ENCODE measurements at regions not wholly inside any gene's neighbourhood (a gene's known extent, or its start where the extent isn't known, plus 50 kb on each side); places are given as distances from the start of the nearest gene placed in this dataset.

DNA sequence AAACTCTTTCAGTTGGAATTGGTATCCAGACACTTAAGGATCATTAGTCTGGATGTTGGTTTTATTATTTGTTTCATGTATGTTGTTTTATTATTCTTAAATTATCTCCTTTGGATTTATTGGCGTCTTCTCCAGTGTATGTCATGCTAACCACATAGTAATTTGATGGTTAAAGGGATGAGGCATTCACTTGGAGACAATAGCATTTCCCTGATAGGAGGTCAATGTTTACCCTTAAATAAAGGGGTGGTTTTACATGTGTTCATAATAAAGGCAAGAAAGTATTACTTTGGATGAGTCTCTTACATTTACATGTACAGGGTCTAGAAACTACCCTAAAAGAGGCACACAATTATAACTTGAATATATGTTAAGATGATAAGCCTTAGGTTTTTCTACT is 51.2 kb upstream of the RNF144B start:
- Histone ChIP-seq H3K9ac (no peak overlapping the region), H4K20me1 (no peaks in the 10 kb centered on the region), H3K4me2 (no peak overlapping the region), H3K9me3 (no peaks in the 10 kb centered on the region), H3K4me1 (peaks cover 9% of the 10 kb centered on the region), H3K4me3 (no peak overlapping the region), H3K27ac (no peak overlapping the region), H3K36me3 (no peaks in the 10 kb centered on the region), H3K27me3 (no peaks in the 10 kb centered on the region)
- no peak for TF ChIP-seq Cebpa-rat (IDR thresholded peaks at IDR 0.05)

DNA sequence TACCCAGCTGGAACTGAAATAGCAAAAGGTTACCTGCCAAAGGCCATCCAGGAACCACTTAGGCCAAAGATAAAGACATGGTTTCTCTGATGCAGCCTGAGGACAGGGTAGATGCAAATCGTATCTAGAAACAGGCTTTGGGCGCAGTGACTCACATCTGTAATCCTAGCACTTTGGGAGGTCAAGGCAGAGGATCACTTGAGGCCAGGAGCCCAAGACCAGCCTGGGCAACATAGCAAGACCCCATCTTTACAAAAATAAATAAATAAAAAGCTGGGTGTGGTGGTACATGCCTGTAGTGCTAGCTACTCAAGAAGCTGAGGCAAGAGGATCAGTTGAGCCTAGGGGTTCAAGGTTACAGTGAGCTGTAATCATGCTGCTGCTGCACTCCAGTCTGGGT is 52.9 kb upstream of the RNF144B start:
- no peak for TF ChIP-seq Cebpa-rat (IDR thresholded peaks at IDR 0.05)
- Histone ChIP-seq H3K9ac (no peak overlapping the region), H4K20me1 (no peaks in the 10 kb centered on the region), H3K4me3 (no peak overlapping the region), H3K4me1 (peaks cover 9% of the 10 kb centered on the region), H3K27me3 (no peaks in the 10 kb centered on the region), H3K27ac (no peak overlapping the region), H3K9me3 (no peaks in the 10 kb centered on the region), H3K4me2 (no peak overlapping the region), H3K36me3 (no peaks in the 10 kb centered on the region)

DNA sequence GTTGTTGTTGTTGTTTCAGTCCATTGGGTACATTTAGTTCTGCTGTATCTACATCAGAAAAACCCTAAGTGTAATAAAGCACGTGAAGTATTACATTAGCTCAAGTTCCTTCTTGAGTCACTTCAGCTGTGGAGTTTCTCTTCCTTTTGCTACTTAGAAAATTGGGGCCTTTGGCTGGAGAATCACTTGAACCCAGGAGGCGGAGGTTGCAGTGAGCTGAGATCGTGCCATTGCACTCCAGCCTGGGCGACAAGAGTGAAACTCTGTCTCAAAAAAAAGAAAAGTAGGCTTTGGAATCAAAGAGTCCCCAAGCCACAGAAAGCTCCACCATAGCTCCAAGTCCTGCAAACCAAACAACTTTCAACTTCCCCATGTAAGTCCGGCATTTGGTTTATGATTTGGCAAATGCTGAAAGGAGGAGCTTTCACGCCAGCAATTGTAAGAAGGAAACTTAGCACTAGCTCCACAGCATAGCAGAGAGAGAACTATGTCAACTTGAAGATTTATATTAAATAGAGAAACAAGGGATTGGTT is 56.5 kb upstream of the RNF144B start:
- no peaks in the 10 kb centered on the region for H3K27me3 ChIP-seq
- no peaks in the 10 kb centered on the region for H3K9me3 ChIP-seq
- no peak overlapping the region for H3K9ac ChIP-seq
- no peak for TF ChIP-seq Cebpa-rat (IDR thresholded peaks at IDR 0.05)
- H4K20me1 ChIP-seq = no peaks in the 10 kb centered on the region
- H3K27ac ChIP-seq = no peak overlapping the region
- no peaks in the 10 kb centered on the region for H3K36me3 ChIP-seq
- no peak overlapping the region for H3K4me2 ChIP-seq
- peaks cover 13% of the 10 kb centered on the region; the same call in 1 of the 2 replicates for H3K4me1 ChIP-seq
- no peak overlapping the region for H3K4me3 ChIP-seq

DNA sequence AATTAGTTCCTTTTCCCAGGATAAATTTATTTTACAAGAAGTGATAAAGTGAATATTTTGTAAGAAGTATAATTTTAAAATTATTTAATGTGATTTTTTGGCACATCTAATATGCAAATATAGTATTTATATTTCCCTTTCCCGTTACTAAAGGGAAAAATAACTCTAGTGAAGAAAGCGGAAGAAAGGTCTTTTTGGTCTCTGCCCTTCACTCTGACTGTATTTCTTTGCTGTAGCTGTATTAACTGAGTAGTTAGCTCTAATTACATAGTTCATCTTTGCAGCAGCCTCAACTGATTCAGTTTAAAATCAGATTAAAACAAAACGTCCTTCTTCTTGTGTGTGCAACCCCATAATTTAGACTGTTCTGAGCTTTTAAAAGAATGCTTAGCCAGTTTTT is 57.4 kb upstream of the RNF144B start:
- no peaks in the 10 kb centered on the region for H3K9me3 ChIP-seq
- no peak overlapping the region for H3K27ac ChIP-seq
- H3K36me3 ChIP-seq = no peaks in the 10 kb centered on the region
- no peaks in the 10 kb centered on the region for H3K27me3 ChIP-seq
- H3K4me3 ChIP-seq = no peak overlapping the region
- H3K4me1 ChIP-seq = peaks cover 13% of the 10 kb centered on the region; the same call in 1 of the 2 replicates
- no peak overlapping the region for H3K9ac ChIP-seq
- H3K4me2 ChIP-seq = no peak overlapping the region
- H4K20me1 ChIP-seq = no peaks in the 10 kb centered on the region
- TF ChIP-seq Cebpa-rat (IDR thresholded peaks at IDR 0.05) = no peak

DNA sequence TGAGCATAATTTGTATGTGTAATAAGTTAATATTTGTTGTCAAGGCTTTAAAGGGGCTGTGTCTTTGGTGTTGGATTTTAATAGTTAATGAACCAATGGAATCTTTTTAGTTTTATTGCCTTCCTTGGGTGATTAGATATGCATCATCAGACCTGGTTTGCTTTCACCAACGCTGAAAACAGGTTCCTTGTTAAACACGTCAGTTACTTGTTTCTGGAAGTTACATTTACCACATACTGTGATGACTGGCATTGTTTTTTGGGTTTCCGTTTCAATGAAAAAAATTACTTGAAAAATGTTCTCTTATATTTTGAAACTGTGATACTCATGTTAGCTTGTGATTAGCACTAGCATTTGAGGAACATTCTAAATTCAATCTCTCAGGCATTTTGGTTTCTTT is 58.6 kb upstream of the RNF144B start:
- H3K4me2 ChIP-seq = peak overlapping the region; percentile 20; the same call in 1 of the 2 replicates
- H3K4me1 ChIP-seq = peaks cover 14% of the 10 kb centered on the region; the same call in 1 of the 2 replicates
- no peaks in the 10 kb centered on the region for H3K27me3 ChIP-seq
- no peak overlapping the region for H3K9ac ChIP-seq
- no peaks in the 10 kb centered on the region for H4K20me1 ChIP-seq
- H3K36me3 ChIP-seq = no peaks in the 10 kb centered on the region
- no peaks in the 10 kb centered on the region for H3K9me3 ChIP-seq
- no peak overlapping the region for H3K27ac ChIP-seq
- TF ChIP-seq Cebpa-rat (IDR thresholded peaks at IDR 0.05) = no peak
- H3K4me3 ChIP-seq = no peak overlapping the region

DNA sequence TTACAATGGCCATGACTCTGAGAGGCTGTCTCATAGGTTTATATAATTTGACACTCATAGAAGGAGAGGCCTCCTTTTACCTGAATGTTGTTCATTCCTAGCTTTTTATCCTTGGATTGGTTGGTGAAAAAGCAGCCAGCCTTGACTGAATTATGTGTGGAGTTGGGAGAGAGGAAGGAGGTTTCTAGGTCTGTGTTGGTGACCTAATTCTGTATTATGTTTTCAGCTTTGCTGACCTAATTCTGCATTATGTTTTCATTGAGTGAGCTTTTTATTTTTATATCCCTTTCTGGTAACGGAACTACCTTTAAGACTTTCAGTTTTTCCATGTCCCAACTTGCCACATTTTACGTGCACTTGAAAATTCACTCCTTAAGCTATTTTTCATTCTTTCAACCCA is 59.1 kb upstream of the RNF144B start:
- peaks cover 18% of the 10 kb centered on the region; the same call in 1 of the 2 replicates for H3K4me1 ChIP-seq

DNA sequence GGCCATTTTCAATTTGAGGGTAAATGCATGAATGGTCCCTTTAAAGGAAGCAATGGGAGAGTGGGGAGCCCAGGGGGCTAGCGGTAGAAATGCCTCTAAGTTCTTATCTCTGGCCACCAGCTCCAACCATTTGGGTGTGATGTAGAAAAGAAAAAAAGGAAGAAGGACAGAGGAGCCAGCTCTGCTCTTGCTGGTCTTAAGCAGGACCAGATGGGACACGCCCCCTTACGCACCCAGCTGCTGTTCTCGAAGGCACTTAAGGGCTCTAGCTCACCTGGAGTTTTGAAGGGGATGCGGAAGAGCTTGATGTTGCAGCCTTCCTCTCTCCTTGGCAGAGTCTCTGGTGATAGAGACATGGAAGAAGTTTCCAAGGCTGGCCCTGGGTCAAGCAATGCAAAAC is 59.5 kb upstream of the RNF144B start:
- Histone ChIP-seq H3K4me1 (peaks cover 18% of the 10 kb centered on the region; the same call in 1 of the 2 replicates), H3K36me3 (no peaks in the 10 kb centered on the region), H3K9me3 (no peaks in the 10 kb centered on the region), H4K20me1 (no peaks in the 10 kb centered on the region), H3K9ac (no peak overlapping the region), H3K27me3 (no peaks in the 10 kb centered on the region), H3K4me2 (no peak overlapping the region), H3K27ac (no peak overlapping the region), H3K4me3 (no peak overlapping the region)
- no peak for TF ChIP-seq Cebpa-rat (IDR thresholded peaks at IDR 0.05)

More for the DNA sequence above, 59.1 kb upstream of the RNF144B start:
- no peaks in the 10 kb centered on the region for H3K36me3 ChIP-seq
- H3K27ac ChIP-seq = no peak overlapping the region
- no peak overlapping the region for H3K9ac ChIP-seq
- H3K4me3 ChIP-seq = no peak overlapping the region
- no peaks in the 10 kb centered on the region for H3K27me3 ChIP-seq
- H4K20me1 ChIP-seq = no peaks in the 10 kb centered on the region
- H3K4me2 ChIP-seq = peak overlapping the region; percentile 20; the same call in 1 of the 2 replicates
- H3K9me3 ChIP-seq = no peaks in the 10 kb centered on the region
- TF ChIP-seq Cebpa-rat (IDR thresholded peaks at IDR 0.05) = no peak

DNA sequence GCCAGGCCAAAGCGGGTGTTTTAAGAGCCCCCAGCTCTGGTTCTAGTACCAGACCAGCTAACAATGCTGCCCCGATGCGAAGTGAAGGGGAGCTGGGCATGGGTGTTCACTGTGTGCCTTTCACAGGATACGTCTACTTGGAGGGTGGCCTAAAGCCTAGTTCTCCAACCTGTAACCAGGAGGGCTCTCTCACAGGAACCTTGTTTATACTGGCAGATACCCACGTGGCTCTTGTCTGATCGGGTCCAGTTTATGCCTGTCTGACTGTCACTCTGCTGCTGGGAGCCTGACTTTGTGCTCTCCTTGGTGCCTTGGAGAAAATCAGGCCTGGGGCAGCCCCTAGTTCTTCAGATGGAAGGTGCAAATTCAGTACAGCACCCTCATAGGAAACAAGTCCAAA is 60.2 kb upstream of the RNF144B start:
- H3K4me2 ChIP-seq = no peak overlapping the region
- no peak overlapping the region for H3K27ac ChIP-seq
- no peaks in the 10 kb centered on the region for H3K36me3 ChIP-seq
- no peaks in the 10 kb centered on the region for H3K27me3 ChIP-seq
- H4K20me1 ChIP-seq = no peaks in the 10 kb centered on the region
- H3K9me3 ChIP-seq = no peaks in the 10 kb centered on the region
- no peak for TF ChIP-seq Cebpa-rat (IDR thresholded peaks at IDR 0.05)
- H3K9ac ChIP-seq = no peak overlapping the region
- peaks cover 18% of the 10 kb centered on the region; the same call in 1 of the 2 replicates for H3K4me1 ChIP-seq
- no peak overlapping the region for H3K4me3 ChIP-seq

DNA sequence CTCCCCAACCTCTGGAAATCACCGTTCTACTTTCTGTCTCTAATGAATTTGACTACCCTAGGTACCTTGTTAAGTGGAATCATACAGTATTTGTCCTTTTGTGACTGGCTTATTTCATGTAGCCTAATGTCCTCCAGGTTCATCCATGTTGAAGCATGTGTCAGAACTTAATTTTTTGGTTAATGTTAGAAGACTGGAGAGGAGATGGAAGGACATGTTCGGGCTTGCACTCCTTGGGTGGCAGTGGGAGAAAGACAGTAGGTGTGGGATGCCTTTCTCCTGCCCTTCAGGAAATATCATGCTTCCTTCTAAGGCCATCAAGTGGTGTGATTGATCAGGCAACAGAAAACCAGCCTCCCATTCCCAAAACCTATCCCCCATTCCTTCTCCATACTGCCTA is 61.1 kb upstream of the RNF144B start:
- Histone ChIP-seq H4K20me1 (no peaks in the 10 kb centered on the region), H3K36me3 (no peaks in the 10 kb centered on the region), H3K27ac (no peak overlapping the region), H3K9me3 (no peaks in the 10 kb centered on the region), H3K4me1 (peaks cover 18% of the 10 kb centered on the region; the same call in 1 of the 2 replicates), H3K9ac (no peak overlapping the region), H3K4me3 (no peak overlapping the region), H3K27me3 (no peaks in the 10 kb centered on the region), H3K4me2 (no peak overlapping the region)
- TF ChIP-seq Cebpa-rat (IDR thresholded peaks at IDR 0.05) = no peak

DNA sequence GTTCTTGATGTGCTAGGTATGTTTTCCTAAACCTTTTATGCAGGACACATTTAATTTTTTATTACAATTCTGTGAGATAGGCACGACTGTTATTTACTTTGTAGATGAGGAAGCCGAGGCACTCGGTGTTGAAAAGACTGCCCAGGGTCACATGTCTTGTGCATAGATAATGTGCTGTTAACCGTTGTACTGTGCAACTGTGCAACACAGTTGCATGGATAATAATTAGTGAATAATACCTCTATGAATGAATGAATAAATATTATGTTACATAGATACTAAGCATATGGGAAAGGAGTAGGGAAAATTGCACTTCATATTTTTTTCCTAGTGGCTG is 60.3 kb upstream of the DEK start:
- no peaks in the 10 kb centered on the region for H3K36me3 ChIP-seq
- no peaks in the 10 kb centered on the region for H3K9me3 ChIP-seq
- H3K27ac ChIP-seq = no peak overlapping the region
- TF ChIP-seq Cebpa-rat (IDR thresholded peaks at IDR 0.05) = no peak
- H3K27me3 ChIP-seq = no peaks in the 10 kb centered on the region
- H3K4me2 ChIP-seq = no peak overlapping the region
- no peak overlapping the region for H3K9ac ChIP-seq
- H4K20me1 ChIP-seq = no peaks in the 10 kb centered on the region
- no peak overlapping the region for H3K4me3 ChIP-seq
- H3K4me1 ChIP-seq = peaks cover 18% of the 10 kb centered on the region; the same call in 1 of the 2 replicates
